Neural progenitor cell (in vitro differentiated cells): ENCODE measurements at regions not wholly inside any gene's neighbourhood (a gene's known extent, or its start where the extent isn't known, plus 50 kb on each side); places are given as distances from the start of the nearest gene placed in this dataset.

Experiments used
- CTCF ChIP-seq: fragments of 200-600 bp; sonication (generic); IDR thresholded peaks from 2 replicates; pipeline ENCODE4 v1.5.1; 2017; ENCODE audit warnings: antibody characterized with exemption, mild to moderate bottlenecking
- EZH2 ChIP-seq: fragments of 200-600 bp; sonication (generic); IDR thresholded peaks from 2 replicates; pipeline ENCODE4 v1.6.1; 2017; ENCODE audit warnings: antibody characterized with exemption, mild to moderate bottlenecking, moderate library complexity

- no peak for TF ChIP-seq CTCF
- no peak for TF ChIP-seq EZH2
Observed at GRCh38 chr1:163866564-163866963, 544.8 kb downstream of the NUF2 start.
